Fibroblast of peridontal ligament (primary cell): ENCODE measurements at regions not wholly inside any gene's neighbourhood (a gene's known extent, or its start where the extent isn't known, plus 50 kb on each side); places are given as distances from the start of the nearest gene placed in this dataset.

ENCODE experiments used
- DNase-seq: peaks from one replicate; pipeline ENCODE4 v3.0.0-alpha.2; 2010; ENCODE audit errors: extremely low read depth

DNA sequence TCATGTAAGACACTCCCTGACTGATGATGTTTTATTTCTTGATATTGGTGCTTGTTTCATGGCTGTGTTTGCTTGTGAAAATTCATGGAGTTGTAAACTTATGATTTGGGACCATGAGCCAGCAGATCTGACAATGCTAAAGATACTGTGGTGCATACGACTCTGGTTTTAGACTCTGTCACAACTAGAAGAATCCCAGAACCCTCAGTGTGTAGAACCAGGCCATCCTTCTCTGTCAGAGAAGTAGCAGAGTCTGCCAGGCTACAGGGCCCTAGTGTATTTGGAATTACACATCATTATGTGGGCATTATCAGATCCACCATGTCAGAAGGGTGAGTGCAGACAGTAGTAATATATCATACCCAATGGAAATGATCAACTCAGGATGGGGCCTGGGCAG lies 209.8 kb upstream of the POU2AF2 start:
- DNase-seq, result no peak

DNA sequence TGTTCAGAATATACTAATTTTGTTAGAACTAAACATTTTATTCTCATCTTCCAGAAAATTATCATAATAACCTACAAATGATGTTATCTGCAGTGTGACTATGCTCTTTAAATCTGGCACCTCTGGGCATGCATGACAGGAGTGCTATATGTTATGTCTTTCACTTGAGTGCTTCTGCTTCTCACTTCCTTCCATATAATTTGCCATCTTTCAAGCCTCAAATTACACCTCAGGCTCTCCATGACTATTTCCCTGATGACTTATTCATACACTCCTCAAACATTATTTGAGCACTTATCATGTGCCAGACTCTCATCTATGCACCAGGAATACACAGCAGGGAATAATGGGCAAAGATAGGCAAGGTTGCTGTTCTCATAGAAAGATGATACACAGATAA lies 219.3 kb upstream of the POU2AF2 start:
- DNase-seq, result no peak

DNA sequence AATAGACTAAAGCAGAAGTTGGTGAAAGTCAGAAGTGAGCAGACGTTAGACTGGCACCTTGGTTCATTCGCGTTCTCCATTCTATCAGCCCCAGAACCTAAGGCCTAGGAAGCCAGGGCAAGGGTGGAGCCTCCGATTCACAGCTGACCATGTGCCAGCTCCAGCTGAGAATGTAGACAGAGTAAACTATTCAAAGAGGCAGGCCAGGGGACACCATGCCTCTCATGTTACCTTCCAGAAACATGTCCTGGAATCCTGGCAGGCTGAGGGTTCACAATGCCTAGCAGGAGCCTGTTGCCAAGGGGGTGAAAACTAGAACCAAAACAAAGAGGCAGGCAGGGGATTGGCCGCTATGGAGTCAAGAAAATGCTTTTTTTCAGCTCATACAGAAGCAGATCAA lies 224.4 kb upstream of the POU2AF2 start:
- peak; percentile 31 for DNase-seq

DNA sequence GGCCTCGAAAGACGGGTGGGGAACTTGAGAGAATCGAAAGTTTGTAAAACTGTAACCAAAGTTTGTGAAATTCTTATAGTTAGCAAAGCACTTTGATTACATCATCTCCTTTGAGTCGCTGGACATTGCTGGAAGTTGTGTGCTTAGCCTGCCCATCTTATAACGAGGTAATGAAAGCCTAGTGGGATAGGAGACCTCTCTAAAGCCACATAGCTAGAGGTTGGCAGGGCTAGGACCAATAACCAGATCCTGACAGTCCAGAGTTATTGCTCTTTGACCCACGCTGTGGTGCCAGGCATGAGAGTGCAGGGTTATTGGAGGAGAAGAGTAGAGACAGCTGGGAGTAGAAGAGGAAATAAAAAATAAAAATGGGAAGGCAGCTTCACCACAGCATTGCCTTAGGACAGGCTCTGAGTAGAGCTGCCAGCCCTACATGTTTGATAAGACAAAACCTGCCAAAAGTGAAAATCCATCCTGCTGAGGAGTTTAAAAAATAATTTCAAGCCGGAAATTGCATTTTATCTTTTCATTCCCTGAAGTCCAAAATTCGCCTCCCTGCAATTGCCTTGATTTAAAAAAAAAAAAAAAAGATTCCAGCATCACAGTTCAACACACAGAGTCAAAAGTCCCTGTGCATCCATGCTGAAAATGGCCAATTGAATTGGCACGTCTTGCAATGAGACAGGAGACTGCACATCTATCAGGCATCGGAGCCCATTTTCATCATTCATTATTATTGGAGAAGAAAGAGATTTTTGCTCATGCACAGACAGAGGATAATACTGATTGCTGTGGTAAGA lies 225.5 kb upstream of the POU2AF2 start:
- peak; percentile 36 for DNase-seq

DNA sequence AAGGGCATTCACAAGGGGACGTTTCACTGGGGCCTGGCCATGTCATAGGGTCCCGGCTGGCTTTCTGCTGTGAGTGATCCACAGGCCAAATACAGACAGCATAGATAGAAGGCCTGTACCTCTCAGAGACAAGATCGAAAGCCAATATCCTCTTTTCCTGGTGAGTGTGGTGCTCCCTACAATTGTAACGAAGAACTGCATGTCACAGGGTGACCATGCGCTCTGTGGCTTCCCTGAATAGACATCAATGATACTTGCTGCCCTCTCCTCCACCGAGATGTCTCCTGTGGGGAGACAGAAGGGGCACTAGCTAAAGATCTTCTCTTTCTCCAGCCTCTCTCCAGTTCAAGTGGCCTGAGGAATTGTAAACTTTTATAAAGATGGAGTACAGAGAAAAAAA lies 226.1 kb upstream of the POU2AF2 start:
- DNase-seq, result no peak

DNA sequence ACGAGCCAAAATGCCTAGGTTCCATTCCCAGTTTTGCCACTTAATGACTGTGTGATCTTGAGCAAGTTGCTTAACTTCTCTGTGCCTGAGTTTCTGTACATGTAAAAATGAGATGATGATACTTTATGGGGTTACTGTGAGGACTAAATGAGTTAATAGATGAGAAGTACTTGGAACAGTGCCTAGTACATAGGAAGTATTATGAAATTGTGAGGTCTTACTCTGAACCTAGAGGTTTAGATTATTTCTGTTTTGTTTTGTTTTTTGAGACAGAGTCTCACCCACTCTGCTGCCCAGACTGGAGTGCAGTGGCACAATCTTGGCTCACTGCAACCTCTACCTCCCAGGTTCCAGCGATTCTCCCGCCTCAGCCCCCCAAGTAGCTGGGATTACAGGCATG lies 227.0 kb upstream of the POU2AF2 start:
- peak; percentile 5 for DNase-seq

DNA sequence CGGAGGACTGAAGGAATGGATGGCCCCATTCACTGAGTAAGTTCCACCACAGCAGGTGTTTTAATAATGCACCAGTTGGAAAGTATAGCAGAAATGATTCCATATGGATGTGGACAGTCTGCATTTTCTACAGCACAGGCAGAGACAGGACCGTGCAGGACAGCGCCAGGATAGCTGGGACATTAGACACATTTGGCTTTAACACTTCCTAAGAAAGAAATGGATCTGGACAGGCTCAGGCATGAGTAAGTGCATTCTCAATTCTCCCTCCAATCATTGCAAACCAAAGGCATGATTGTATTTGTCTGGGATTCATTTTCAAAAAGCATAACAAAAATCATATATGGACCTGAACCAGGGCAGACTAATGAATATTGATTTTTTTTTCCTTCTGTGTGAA lies 233.0 kb upstream of the POU2AF2 start:
- no peak for DNase-seq

DNA sequence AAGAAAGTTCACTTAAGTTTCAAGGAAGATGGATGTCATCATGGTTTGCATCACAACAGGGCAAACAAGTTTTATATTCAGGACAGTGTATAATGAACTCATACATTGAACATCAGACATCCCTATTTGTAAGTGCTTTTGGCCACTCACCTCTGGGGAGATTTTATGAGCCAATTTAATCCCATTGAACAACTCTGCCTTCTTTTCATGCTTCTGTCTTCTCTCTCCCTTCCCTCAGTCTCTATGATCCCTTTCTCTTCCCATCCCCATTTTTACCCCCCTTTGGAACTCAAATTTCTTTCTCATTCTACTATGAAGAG lies 234.3 kb upstream of the POU2AF2 start:
- DNase-seq, result no peak

DNA sequence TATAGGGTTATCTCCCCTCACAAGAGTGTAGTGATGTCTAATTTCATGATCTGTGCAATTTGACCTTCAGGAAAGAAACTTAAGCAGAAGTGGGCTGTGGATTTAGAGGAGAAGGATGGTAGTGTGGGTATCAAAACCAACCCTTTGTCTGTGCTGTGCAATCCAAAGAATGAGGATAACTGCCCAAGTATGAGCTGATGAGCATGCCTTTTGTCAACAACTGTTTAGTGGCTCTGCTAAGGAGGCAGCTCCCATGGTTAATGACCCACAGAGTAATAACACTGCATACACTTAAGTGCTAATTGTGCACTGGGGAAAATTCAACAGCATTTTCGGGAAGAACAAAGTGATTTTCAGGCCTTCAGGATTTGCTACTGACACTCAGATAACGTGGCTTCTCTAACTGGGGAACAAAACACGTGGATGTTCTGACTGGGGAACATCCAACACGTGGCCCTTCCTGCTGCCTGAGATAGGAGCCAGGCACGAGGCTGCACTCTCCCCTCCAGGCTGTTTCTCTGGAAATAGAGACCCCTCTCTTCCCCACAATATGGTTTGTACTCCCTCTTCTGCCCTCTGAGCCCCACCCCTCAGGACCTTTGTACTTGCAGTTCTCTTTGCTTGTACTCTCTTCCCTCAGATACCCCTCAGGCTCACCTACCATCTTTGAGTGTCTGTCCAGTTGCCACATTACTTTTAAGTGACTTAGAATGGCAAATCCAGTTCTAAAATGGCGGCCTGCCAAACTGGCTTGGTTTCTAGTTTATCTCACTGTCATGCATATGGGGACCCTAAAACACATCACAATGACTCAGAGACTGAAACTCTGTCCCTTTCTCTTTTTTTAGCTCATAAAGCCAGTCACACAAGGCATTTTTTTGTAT lies 234.9 kb upstream of the POU2AF2 start:
- DNase-seq, result no peak

DNA sequence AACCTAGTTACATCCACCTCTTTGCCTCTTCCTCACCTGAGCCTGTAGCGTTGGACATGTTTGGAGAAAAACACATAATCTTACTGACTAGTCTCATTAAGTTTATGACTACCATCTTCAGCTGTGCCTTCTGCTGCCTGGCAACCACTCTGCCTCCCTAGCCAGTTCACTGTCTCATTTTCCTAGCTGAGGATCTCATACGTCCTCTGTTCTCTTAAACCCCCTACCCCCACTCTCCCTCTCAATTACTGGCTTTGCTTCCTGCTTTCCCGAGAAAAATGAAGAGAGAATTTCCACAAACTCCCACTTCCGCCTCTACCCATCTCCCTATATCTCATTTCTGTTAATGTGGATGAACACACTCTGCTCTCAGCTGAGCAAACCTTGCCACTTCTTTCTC lies 239.3 kb upstream of the POU2AF2 start:
- DNase-seq, result no peak

DNA sequence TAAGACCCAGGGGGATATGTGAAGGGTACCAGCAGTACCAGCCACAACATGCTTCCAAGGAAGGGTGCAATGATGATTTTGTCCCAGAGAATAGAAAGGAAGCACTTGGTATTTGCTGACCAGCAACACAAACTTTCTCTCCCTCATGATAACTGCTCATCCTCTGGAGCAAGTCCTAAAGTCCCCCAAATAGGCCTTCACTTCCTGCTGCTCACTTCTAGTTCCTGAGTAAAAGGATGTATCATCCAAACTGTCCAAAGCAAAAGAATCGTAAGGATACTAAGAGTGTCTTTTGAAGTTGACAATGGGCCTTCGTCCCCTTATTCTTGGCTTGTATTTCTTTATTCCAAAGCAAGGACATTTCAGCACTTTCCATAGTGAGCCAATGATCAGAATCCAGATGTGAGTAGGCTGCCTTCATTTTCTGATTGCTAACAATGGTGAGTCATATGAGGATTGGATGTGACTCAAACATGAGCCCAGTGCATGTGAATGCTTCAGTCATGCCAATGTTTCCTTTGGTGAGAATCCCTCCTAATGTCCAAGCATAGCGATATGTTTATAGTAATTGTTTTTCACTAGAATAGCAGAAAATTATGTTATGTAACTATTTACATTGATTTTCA lies 243.4 kb upstream of the POU2AF2 start:
- DNase-seq, result peak; percentile 96

DNA sequence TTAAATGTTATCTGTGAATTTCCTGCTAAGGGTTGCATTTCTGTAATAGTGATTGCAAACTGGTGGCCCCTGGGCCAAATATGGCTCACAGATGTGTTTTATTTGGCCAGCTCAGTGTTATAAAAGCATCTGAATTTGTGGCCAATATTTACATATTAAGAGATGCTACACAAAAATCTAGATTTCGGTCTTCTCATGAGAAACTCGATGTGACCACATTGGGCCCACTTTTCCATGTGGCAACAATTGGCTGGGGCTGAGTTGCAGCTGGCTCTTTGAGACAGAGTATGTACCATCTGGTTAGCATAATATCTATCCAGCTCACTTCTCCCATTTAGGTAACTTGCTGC lies 244.5 kb upstream of the POU2AF2 start:
- DNase-seq, result peak; percentile 93

DNA sequence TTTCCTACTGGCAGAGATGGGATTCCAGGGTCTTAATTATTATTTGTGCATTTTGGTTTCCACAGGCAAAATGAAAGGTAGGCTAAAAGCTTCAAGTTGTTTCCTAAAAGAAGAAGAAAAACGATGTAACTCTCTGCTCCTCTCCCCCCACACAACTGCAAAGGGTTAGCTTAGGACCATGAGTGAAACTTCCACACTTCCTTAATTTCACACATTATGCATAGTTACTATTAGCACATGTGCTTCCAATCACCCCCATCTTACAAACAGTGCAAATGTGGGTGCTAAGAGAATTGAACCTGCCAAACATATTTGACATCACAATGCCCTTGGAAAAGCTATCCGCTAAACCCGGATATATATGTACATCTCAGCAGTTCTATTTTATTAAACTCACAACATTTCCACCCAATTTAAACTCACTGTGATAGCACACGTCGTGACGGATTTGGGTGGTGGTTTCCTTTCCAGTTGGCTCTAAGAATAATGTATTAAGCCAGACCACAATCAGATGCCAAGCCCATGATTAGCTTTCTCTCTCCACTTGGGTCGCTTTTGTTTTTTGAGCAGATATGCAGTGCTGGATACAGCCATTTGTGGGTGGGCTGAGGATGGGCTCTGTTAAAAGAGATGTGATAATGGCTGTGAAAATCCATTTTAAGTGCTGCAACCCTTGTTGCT lies 245.0 kb upstream of the POU2AF2 start:
- DNase-seq, result no peak

DNA sequence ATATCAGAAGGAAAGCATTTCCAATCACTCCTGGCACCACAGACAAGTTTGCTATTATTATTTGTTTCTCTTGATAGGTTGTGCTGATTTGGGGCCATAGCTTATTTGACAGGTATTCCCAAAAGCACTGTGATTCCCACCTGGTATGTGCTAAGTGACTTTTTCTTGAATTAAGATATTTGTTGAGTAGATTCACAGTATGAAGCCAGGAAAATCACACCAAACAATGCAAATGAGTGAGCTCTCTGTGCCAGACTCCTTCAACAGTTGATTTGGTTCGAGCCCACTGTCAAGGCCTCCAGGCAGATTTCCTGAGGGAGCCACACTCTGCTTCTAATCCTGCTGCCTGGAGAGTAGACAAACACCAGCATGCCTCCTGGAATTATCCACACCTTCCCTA lies 253.0 kb upstream of the POU2AF2 start:
- no peak for DNase-seq

DNA sequence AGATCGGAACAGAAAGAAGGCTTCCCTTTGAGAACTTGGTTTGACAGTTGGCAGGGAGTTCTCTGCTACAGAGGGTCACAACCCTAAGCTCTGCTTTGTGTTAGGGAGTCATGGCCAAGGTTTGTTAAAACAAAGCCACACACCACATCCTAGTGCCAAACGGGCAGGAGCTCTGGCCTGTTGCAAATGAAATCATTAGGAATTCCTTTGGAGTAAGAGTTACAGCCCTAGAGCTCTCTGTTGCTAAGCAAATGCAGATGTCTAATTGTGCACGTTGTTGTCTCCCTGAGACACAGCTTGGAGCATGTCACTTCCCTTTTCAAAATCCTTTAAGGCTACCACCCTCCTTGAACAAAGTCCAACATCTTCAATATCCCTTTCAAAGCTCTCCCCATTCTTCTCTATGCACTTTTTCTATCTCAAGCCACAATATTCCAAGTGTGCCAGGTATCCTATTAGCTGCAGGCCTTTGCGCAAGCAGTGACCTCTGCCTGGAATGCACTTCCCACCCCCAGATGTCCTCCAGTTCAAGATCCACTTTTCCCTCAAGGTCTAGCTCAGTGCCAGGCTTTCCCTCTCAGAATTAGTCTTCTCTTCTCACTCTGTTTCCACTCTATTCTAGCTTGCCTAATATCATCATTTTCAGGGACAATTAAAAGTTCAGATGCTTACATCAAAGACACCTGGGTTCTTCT lies 253.7 kb upstream of the POU2AF2 start:
- DNase-seq, result peak; percentile 93

DNA sequence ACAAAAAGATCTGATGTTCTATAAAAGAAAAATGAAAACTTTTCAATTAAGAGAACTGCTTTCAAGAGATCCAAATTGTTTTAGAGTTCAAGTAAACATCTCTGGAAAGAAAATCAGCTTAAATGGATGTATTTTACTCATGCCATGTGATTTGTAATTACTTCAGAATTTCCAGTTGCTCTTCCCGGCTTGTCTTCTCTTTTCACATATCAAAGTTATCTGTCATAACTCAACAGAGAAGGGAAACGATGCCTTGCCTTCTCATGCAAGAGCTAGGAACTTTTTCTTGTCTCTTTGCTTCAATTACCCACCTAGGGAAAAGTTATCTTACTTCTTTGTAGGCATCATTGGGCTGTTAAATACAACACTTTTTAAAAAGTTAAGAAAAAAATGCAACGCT lies 255.2 kb upstream of the POU2AF2 start:
- DNase-seq, result peak; percentile 47

DNA sequence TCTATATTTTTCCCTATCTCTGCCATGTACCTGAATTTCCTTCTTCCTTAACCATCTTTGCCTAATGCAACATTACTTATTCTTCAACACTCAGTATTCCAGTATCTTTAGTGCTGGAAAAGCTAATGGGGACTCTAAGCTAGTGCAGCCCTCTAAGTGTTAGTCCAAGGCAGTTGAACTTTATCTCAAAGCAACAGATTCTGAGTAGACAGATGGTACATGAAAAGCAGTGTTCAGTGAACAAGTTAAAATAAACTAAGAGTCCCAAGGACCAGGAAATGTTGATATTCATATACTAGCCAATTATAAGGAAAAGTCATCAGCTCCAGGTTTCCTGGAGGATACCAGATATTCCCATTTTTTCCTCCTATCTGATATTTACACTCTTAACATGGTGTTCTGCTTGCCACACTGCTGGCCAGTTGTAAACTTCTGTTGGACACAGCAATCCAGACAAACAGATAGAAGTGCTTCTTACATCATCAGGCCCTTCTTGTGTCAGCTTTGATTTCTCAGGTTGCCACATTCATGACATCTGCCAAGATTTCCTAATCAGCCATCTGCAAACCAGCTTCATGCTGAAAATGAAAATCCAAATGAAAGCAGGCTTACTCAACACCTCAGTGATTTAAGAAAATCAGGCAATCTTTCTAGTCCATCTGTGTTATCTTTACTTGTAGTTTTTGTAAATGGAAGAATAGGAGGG lies 255.9 kb upstream of the POU2AF2 start:
- peak; percentile 97 for DNase-seq

DNA sequence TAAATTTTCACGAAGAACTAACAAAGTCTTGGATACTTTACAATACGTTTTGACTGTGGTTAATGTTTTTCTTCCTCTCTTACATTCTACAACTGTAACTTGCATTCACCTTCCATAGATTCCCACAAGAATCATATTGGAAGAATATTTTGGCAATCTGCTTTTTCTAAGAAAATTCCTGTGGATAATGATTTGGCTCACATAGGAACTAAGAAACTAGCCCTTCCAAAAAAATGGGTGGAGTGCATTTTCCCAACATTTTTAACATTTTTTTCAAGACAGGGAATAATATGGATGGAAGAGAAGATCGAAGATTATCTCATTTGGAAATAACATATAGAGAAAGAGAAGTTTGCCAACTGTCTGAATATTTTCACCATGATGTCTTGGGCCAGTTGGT lies 256.9 kb upstream of the POU2AF2 start:
- DNase-seq, result peak; percentile 53

DNA sequence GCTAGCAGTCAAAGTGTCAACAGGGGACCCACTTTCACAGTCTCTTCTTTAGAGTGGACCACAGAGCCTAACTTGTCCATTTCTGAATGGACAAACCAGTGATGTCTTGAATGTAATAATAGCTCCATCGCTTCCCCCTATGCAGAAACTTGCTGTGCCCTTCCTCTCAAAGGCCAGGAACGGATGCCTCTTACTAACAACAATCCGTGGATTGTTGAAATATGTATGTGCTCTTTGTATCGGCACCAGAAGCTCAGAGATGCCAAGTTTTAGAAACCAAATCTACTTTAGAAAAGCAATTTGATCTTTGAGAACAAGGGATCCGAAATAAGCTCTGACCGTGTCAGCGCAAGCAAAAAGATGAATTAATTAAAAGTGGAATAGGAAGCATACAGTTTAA lies 259.5 kb upstream of the POU2AF2 start:
- DNase-seq, result no peak

DNA sequence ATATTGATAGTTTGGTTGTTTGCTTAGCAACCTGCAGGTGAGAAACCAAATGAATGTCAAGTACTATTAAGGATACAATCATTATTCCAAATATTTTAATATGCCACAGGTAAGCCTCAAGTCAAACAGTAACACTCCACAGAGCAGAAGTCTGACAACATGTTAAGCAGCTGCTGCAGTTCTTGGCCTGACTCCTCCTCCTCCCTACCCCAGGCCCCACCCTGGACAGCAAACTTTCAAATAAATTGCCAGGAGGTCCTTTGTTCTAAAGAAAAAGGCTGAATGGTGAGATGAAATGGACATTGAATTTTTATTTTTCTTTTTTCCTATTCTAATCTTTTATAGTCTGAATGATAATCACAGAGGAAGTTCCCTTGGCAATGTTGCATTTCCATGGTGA lies 260.0 kb upstream of the POU2AF2 start:
- no peak for DNase-seq

DNA sequence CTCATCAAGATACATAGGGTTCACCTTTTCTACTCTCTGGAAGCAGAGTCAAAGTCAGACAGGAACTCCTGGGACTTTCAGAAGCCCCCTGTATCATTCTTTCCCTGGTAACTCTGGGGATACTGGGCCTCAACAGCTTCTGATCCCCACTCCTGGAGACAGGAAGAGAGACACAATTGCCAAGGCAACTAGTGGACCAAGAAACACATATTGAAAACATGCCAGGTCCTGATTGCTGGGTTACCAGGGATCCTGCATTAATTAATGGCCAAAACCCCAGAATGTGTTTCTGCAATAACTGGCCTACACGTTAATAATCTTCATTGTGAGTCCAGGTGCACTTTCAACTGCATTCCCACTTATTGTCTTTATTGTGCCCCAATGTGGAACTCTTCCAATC lies 260.8 kb upstream of the POU2AF2 start:
- DNase-seq, result no peak
